ENCODE measurements at regions not wholly inside any gene's neighbourhood (a gene's known extent, or its start where the extent isn't known, plus 50 kb on each side); places are given as distances from the start of the nearest gene placed in this dataset.
"Not testable (repeated sequence)": the region's sequence is repeated elsewhere in the genome, so short reads cannot be mapped to it uniquely, and the experiment has no call there.

GRCh38 chr10:113497198-113497597 is 55.7 kb upstream of the HABP2 start:
- Histone ChIP-seq H3K36me3 (no peaks in the 10 kb centered on the region), H3K27ac (replicated peaks in 1 of 4) (no peak overlapping the region), H3K27me3 (no peaks in the 10 kb centered on the region), H3K4me1 (peaks cover 5 to 51% (median 38%) of the 10 kb centered on the region in 4 donors), H3K9me3 (no peaks in the 10 kb centered on the region), H3K4me3 (no peak overlapping the region)
- WGBS, result 74% methylated on average over 7 of the region's 8 CpGs
- TF ChIP-seq POLR2A (IDR thresholded peaks at IDR 0.05; ENCODE audit: low read depth) (no peak), CTCF (IDR thresholded peaks at IDR 0.05) (no peak), POLR2AphosphoS5 (IDR thresholded peaks at IDR 0.05) (no peak), EP300 (IDR thresholded peaks at IDR 0.05) (no peak)
- intact Hi-C loops (cut with DNase I), result no loop called here
- DNase-seq (ENCODE audit: extremely low spot score), result no peak

- H3K4me1 ChIP-seq, result peaks cover 0 to 33% (median 27%) of the 10 kb centered on the region in 4 donors
- H3K27me3 ChIP-seq, result no peaks in the 10 kb centered on the region
- TF ChIP-seq EP300 (IDR thresholded peaks at IDR 0.05) (no peak), CTCF (IDR thresholded peaks at IDR 0.05) (no peak), POLR2A (IDR thresholded peaks at IDR 0.05; ENCODE audit: low read depth) (no peak), POLR2AphosphoS5 (IDR thresholded peaks at IDR 0.05) (no peak)
- H3K4me3 ChIP-seq, result no peak overlapping the region
- no peak overlapping the region for H3K27ac ChIP-seq (replicated peaks in 1 of 4)
- DNase-seq (ENCODE audit: extremely low spot score), result no peak
- WGBS, result 28% methylated on average over 4 of the region's 4 CpGs
- H3K36me3 ChIP-seq, result no peaks in the 10 kb centered on the region
- intact Hi-C loops (cut with DNase I), result no loop called here
- H3K9me3 ChIP-seq, result no peaks in the 10 kb centered on the region
Measured at GRCh38 chr10:113498997-113499396, 53.9 kb upstream of the HABP2 start.

GRCh38 chr10:113499806-113500205 is 53.0 kb upstream of the HABP2 start:
- TF ChIP-seq POLR2A (IDR thresholded peaks at IDR 0.05; ENCODE audit: low read depth) (no peak), CTCF (IDR thresholded peaks at IDR 0.05) (no peak), POLR2AphosphoS5 (IDR thresholded peaks at IDR 0.05) (no peak)
- intact Hi-C loops (cut with DNase I), result no loop called here
- no peak overlapping the region for H3K4me3 ChIP-seq
- H3K27ac ChIP-seq (replicated peaks in 1 of 4), result no peak overlapping the region
- H3K27me3 ChIP-seq, result no peaks in the 10 kb centered on the region
- H3K9me3 ChIP-seq, result no peaks in the 10 kb centered on the region
- H3K36me3 ChIP-seq, result no peaks in the 10 kb centered on the region
- WGBS, result 83% methylated on average over 5 of the region's 5 CpGs
- DNase-seq (ENCODE audit: extremely low spot score), result no peak
- H3K4me1 ChIP-seq, result peaks cover 0 to 25% (median 22%) of the 10 kb centered on the region in 4 donors

- H3K4me3 ChIP-seq; DNase-seq (ENCODE audit: extremely low spot score); H3K36me3 ChIP-seq; H3K9me3 ChIP-seq; H3K27ac ChIP-seq (replicated peaks in 1 of 4); H3K27me3 ChIP-seq; intact Hi-C loops (cut with DNase I): not testable (repeated sequence)
- 91% methylated on average over 6 of the region's 6 CpGs for WGBS
- H3K4me1 ChIP-seq, result peaks cover 0 to 13% (median 11%) of the 10 kb centered on the region in 4 donors
Measured at GRCh38 chr10:113501031-113501430, 51.8 kb upstream of the HABP2 start.

Small RNA genes lying in the stretch of these regions (small RNA-seq; reads per million reads assigned to genes)
- 0 reads per million in 3 donors for gene RNU7-165P

Data from esophagus muscularis mucosa (tissue), 4 donors.